ENCODE measurements at regions not wholly inside any gene's neighbourhood (a gene's known extent, or its start where the extent isn't known, plus 50 kb on each side); places are given as distances from the start of the nearest gene placed in this dataset.

DNA sequence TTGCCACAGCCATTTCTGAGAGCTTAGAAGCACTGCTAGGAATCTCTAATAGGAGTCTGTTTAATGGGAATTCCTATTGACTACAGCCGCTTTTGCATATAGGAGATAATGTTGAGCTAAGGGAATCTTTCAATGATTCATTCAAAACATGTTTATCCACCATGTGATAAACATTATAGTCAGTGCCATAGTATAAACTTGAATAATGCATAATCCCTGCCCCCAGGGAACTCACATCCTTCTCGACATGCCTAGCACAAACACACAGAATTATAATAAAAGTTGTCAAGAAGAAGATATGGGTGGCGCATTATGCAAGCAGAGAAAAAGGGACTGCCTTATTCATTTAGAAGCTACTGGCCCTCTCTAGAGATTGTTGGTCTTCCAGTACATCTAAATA is 248.0 kb downstream of the DAD1 start:
- Histone ChIP-seq H3K27ac (ENCODE audit: low read depth in 1 of 2, low read length in 1 of 2) (no peak overlapping the region), H3K4me1 (ENCODE audit: control insufficient read depth in 2 of 2, insufficient read depth in 2 of 2, low read length in 2 of 2) (peaks cover 0 to 19% of the 10 kb centered on the region in 2 donors), H3K4me3 (ENCODE audit: low read length in 2 of 2) (no peak overlapping the region), H3K27me3 (ENCODE audit: control insufficient read depth in 2 of 2, insufficient read depth in 1 of 2, low read length in 1 of 2) (no peaks in the 10 kb centered on the region), H3K36me3 (ENCODE audit: control insufficient read depth in 2 of 2, insufficient read depth in 2 of 2, low read length in 1 of 2) (no peaks in the 10 kb centered on the region), H3K9me3 (ENCODE audit: control insufficient read depth in 2 of 2, insufficient read depth in 1 of 2, low read length in 1 of 2) (peaks cover 0 to 7% of the 10 kb centered on the region in 2 donors)
- over 99% methylated on average over 3 of the region's 3 CpGs for WGBS
- DNase-seq (ENCODE audit: low read depth in 6 of 9, low spot score in 9 of 9) = no peak

GRCh38 chr14:22338917-22339715 is 249.9 kb downstream of the DAD1 start:
- Histone ChIP-seq H3K4me1 (ENCODE audit: control insufficient read depth in 2 of 2, insufficient read depth in 2 of 2, low read length in 2 of 2) (peaks cover 0 to 19% of the 10 kb centered on the region in 2 donors), H3K27me3 (ENCODE audit: control insufficient read depth in 2 of 2, insufficient read depth in 1 of 2, low read length in 1 of 2) (no peaks in the 10 kb centered on the region), H3K4me3 (ENCODE audit: low read length in 2 of 2) (no peak overlapping the region), H3K9me3 (ENCODE audit: control insufficient read depth in 2 of 2, insufficient read depth in 1 of 2, low read length in 1 of 2) (peaks cover 0 to 4% of the 10 kb centered on the region in 2 donors), H3K27ac (ENCODE audit: low read depth in 1 of 2, low read length in 1 of 2) (peak overlapping the region; percentile 14 to 49), H3K36me3 (ENCODE audit: control insufficient read depth in 2 of 2, insufficient read depth in 2 of 2, low read length in 1 of 2) (no peaks in the 10 kb centered on the region)
- WGBS = 78% methylated on average over 8 of the region's 8 CpGs
- DNase-seq (ENCODE audit: low read depth in 6 of 9, low spot score in 9 of 9) = peak in 2 of 9 donors; percentile 21 to 47

- Histone ChIP-seq H3K27ac (ENCODE audit: low read depth in 1 of 2, low read length in 1 of 2) (no peak overlapping the region), H3K27me3 (ENCODE audit: control insufficient read depth in 2 of 2, insufficient read depth in 1 of 2, low read length in 1 of 2) (no peaks in the 10 kb centered on the region), H3K4me3 (ENCODE audit: low read length in 2 of 2) (no peak overlapping the region), H3K4me1 (ENCODE audit: control insufficient read depth in 2 of 2, insufficient read depth in 2 of 2, low read length in 2 of 2) (peaks cover 0 to 19% of the 10 kb centered on the region in 2 donors), H3K36me3 (ENCODE audit: control insufficient read depth in 2 of 2, insufficient read depth in 2 of 2, low read length in 1 of 2) (no peaks in the 10 kb centered on the region), H3K9me3 (ENCODE audit: control insufficient read depth in 2 of 2, insufficient read depth in 1 of 2, low read length in 1 of 2) (no peaks in the 10 kb centered on the region)
- DNase-seq (ENCODE audit: low read depth in 6 of 9, low spot score in 9 of 9) = no peak
- WGBS = 97% methylated on average over 5 of the region's 5 CpGs
Measured at GRCh38 chr14:22338381-22338780, 250.6 kb downstream of the DAD1 start.

GRCh38 chr14:22337938-22338337 is 251.1 kb downstream of the DAD1 start:
- DNase-seq (ENCODE audit: low read depth in 6 of 9, low spot score in 9 of 9) = no peak
- Histone ChIP-seq H3K4me3 (ENCODE audit: low read length in 2 of 2) (no peak overlapping the region), H3K27ac (ENCODE audit: low read depth in 1 of 2, low read length in 1 of 2) (no peak overlapping the region), H3K27me3 (ENCODE audit: control insufficient read depth in 2 of 2, insufficient read depth in 1 of 2, low read length in 1 of 2) (no peaks in the 10 kb centered on the region), H3K36me3 (ENCODE audit: control insufficient read depth in 2 of 2, insufficient read depth in 2 of 2, low read length in 1 of 2) (no peaks in the 10 kb centered on the region), H3K4me1 (ENCODE audit: control insufficient read depth in 2 of 2, insufficient read depth in 2 of 2, low read length in 2 of 2) (peaks cover 0 to 19% of the 10 kb centered on the region in 2 donors), H3K9me3 (ENCODE audit: control insufficient read depth in 2 of 2, insufficient read depth in 1 of 2, low read length in 1 of 2) (no peaks in the 10 kb centered on the region)
- 93% methylated on average over 3 of the region's 3 CpGs for WGBS

GRCh38 chr14:22337521-22337920 is 251.5 kb downstream of the DAD1 start:
- no peak overlapping the region for H3K27ac ChIP-seq (ENCODE audit: low read depth in 1 of 2, low read length in 1 of 2)
- peaks cover 0 to 19% of the 10 kb centered on the region in 2 donors for H3K4me1 ChIP-seq (ENCODE audit: control insufficient read depth in 2 of 2, insufficient read depth in 2 of 2, low read length in 2 of 2)
- H3K27me3 ChIP-seq (ENCODE audit: control insufficient read depth in 2 of 2, insufficient read depth in 1 of 2, low read length in 1 of 2) = no peaks in the 10 kb centered on the region
- WGBS = 94% methylated on average over 1 of the region's 1 CpG
- DNase-seq (ENCODE audit: low read depth in 6 of 9, low spot score in 9 of 9) = no peak
- H3K36me3 ChIP-seq (ENCODE audit: control insufficient read depth in 2 of 2, insufficient read depth in 2 of 2, low read length in 1 of 2) = no peaks in the 10 kb centered on the region
- H3K4me3 ChIP-seq (ENCODE audit: low read length in 2 of 2) = no peak overlapping the region
- no peaks in the 10 kb centered on the region for H3K9me3 ChIP-seq (ENCODE audit: control insufficient read depth in 2 of 2, insufficient read depth in 1 of 2, low read length in 1 of 2)

GRCh38 chr14:22336031-22336430 is 253.0 kb downstream of the DAD1 start:
- no peak for DNase-seq (ENCODE audit: low read depth in 6 of 9, low spot score in 9 of 9)
- Histone ChIP-seq H3K27ac (ENCODE audit: low read depth in 1 of 2, low read length in 1 of 2) (no peak overlapping the region), H3K4me3 (ENCODE audit: low read length in 2 of 2) (no peak overlapping the region), H3K9me3 (ENCODE audit: control insufficient read depth in 2 of 2, insufficient read depth in 1 of 2, low read length in 1 of 2) (no peaks in the 10 kb centered on the region), H3K4me1 (ENCODE audit: control insufficient read depth in 2 of 2, insufficient read depth in 2 of 2, low read length in 2 of 2) (peaks cover 0 to 19% of the 10 kb centered on the region in 2 donors), H3K27me3 (ENCODE audit: control insufficient read depth in 2 of 2, insufficient read depth in 1 of 2, low read length in 1 of 2) (no peaks in the 10 kb centered on the region), H3K36me3 (ENCODE audit: control insufficient read depth in 2 of 2, insufficient read depth in 2 of 2, low read length in 1 of 2) (no peaks in the 10 kb centered on the region)
- WGBS = 98% methylated on average over 6 of the region's 6 CpGs

GRCh38 chr14:22334627-22335026 is 254.4 kb downstream of the DAD1 start:
- peaks cover 0 to under 1% of the 10 kb centered on the region in 2 donors for H3K9me3 ChIP-seq (ENCODE audit: control insufficient read depth in 2 of 2, insufficient read depth in 1 of 2, low read length in 1 of 2)
- no peak for DNase-seq (ENCODE audit: low read depth in 6 of 9, low spot score in 9 of 9)
- H3K36me3 ChIP-seq (ENCODE audit: control insufficient read depth in 2 of 2, insufficient read depth in 2 of 2, low read length in 1 of 2) = no peaks in the 10 kb centered on the region
- H3K27ac ChIP-seq (ENCODE audit: low read depth in 1 of 2, low read length in 1 of 2) = no peak overlapping the region
- H3K27me3 ChIP-seq (ENCODE audit: control insufficient read depth in 2 of 2, insufficient read depth in 1 of 2, low read length in 1 of 2) = no peaks in the 10 kb centered on the region
- H3K4me1 ChIP-seq (ENCODE audit: control insufficient read depth in 2 of 2, insufficient read depth in 2 of 2, low read length in 2 of 2) = peaks cover 0 to 19% of the 10 kb centered on the region in 2 donors
- WGBS = 95% methylated on average over 4 of the region's 4 CpGs
- no peak overlapping the region for H3K4me3 ChIP-seq (ENCODE audit: low read length in 2 of 2)

DNA sequence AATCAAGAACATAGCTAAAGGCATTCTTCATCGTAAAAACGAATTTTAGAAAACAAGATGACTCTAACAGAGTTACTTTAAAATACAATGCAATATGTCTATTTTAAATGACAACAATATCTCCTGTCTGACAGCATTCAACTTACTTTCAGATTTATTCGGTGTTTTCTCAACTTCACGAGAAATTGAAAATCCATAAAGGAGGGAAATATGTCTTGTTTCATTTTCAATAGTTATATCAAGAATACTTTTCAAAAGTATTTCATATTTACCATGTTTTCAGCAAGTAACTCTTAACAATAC is 254.8 kb downstream of the DAD1 start:
- Histone ChIP-seq H3K4me3 (ENCODE audit: low read length in 2 of 2) (no peak overlapping the region), H3K27ac (ENCODE audit: low read depth in 1 of 2, low read length in 1 of 2) (no peak overlapping the region), H3K27me3 (ENCODE audit: control insufficient read depth in 2 of 2, insufficient read depth in 1 of 2, low read length in 1 of 2) (no peaks in the 10 kb centered on the region), H3K9me3 (ENCODE audit: control insufficient read depth in 2 of 2, insufficient read depth in 1 of 2, low read length in 1 of 2) (peaks cover 0 to 4% of the 10 kb centered on the region in 2 donors), H3K36me3 (ENCODE audit: control insufficient read depth in 2 of 2, insufficient read depth in 2 of 2, low read length in 1 of 2) (no peaks in the 10 kb centered on the region), H3K4me1 (ENCODE audit: control insufficient read depth in 2 of 2, insufficient read depth in 2 of 2, low read length in 2 of 2) (peaks cover 0 to 15% of the 10 kb centered on the region in 2 donors)
- DNase-seq (ENCODE audit: low read depth in 6 of 9, low spot score in 9 of 9) = no peak
- 93% methylated on average over 4 of the region's 4 CpGs for WGBS

DNA sequence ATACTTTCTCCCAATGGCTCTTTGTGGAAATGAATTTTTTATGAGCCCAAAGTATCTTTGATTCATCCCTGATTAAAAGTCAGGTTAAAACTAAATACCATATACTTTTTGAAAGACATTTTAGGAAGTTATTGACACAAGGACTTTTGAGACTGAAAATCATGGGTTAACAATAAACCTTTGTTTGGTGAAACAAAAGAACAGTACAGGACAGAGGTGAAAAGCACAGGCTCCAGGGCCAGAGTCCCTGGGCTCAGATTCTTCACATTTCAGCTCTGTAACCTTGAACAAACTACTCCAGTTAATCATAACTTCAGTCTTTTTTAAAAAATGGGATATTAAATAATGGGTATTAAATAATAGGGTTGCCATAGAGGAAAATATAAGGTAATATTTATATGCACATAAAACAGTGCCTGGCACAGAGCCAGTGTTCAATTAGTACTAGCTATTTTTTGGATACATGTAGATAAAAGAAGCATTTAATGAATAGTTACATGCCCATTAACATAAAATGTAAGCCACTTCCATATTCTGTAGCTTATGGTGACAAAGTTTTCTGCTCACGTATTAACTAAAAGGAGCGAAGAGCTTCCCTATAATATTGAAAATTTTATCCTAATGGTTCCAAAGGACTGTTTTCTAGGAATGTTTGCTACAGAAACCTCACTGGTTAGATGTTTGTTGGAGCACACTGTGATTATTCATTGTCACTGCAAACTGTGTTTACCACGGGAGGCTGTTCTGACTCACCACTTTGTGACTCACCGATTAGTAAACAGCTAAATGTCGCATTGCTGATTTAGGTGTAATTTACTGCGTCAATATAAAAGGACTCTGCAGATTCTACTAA is 255.4 kb downstream of the DAD1 start:
- Histone ChIP-seq H3K4me3 (ENCODE audit: low read length in 2 of 2) (no peak overlapping the region), H3K36me3 (ENCODE audit: control insufficient read depth in 2 of 2, insufficient read depth in 2 of 2, low read length in 1 of 2) (no peaks in the 10 kb centered on the region), H3K27ac (ENCODE audit: low read depth in 1 of 2, low read length in 1 of 2) (no peak overlapping the region), H3K4me1 (ENCODE audit: control insufficient read depth in 2 of 2, insufficient read depth in 2 of 2, low read length in 2 of 2) (peaks cover 0 to 11% of the 10 kb centered on the region in 2 donors), H3K27me3 (ENCODE audit: control insufficient read depth in 2 of 2, insufficient read depth in 1 of 2, low read length in 1 of 2) (no peaks in the 10 kb centered on the region), H3K9me3 (ENCODE audit: control insufficient read depth in 2 of 2, insufficient read depth in 1 of 2, low read length in 1 of 2) (peaks cover 0 to 6% of the 10 kb centered on the region in 2 donors)
- no peak for DNase-seq (ENCODE audit: low read depth in 6 of 9, low spot score in 9 of 9)
- WGBS = 85% methylated on average over 6 of the region's 6 CpGs

All from thymus (tissue), 11 donors.